ENCODE measurements at regions not wholly inside any gene's neighbourhood (a gene's known extent, or its start where the extent isn't known, plus 50 kb on each side); places are given as distances from the start of the nearest gene placed in this dataset.

DNA sequence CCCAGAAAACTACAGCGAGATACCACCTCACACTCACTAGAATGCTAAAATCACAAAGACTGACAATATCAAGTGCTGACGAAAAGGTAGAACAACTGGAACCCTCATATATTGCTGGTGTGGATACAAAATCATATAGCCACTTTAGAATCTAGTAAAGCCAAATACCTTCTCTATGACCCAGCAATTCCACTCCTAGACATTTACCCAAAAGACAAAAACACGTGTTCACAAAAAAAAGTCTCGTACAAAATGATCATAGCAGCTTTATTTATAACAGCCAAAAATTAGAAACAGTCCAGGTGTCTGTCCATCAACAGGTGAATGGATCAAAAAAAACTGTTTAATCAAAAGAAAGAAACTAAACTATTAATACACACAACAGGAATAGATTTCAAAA is 126.6 kb downstream of the ZFP36L2 start:
- no peak for TF ChIP-seq CTCF (IDR thresholded peaks at IDR 0.05; ENCODE audit: extremely low read depth, missing control alignments)
- DNase-seq (ENCODE audit: low spot score): no peak

GRCh38 chr2:43098539-43098938 is 127.9 kb downstream of the ZFP36L2 start:
- TF ChIP-seq CTCF (IDR thresholded peaks at IDR 0.05; ENCODE audit: extremely low read depth, missing control alignments): no peak
- DNase-seq (ENCODE audit: low spot score): no peak

DNA sequence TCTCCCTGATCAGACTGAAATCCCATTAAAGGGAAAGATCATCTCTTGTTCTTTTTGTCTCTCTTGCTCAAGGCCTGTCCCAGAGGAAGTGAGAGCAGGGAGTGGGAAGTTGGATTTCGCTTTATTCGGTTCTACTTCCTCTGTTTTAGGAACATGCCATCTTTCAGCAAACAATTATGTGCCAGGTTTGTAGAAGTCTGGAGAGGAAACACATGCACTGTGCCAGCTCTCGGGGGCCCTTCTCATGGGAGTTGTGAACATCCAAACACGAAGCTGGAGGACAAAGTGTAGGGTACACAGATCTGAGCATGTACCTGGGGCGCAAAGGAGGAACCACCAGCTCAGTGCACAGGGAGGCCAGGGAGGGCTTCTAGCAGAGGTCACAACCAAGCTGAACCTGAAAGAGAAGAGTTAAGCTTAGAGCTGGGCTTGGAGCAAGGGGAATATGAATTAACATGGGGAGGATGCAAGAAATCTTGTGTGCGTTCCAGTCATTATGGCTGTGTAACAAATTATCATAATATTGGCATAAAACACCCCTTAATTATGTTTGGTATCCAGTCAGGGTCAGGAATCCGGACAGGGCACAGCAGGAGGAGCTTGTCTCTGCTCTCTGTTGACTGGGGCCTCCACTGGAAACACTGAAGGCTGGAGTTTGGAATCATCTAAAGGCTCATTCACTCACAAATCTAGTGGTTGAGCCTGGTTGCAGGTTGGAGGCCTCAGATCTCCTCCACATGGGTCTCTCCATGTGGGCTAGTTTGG is 128.6 kb downstream of the ZFP36L2 start:
- no peak for DNase-seq (ENCODE audit: low spot score)
- no peak for TF ChIP-seq CTCF (IDR thresholded peaks at IDR 0.05; ENCODE audit: extremely low read depth, missing control alignments)

DNA sequence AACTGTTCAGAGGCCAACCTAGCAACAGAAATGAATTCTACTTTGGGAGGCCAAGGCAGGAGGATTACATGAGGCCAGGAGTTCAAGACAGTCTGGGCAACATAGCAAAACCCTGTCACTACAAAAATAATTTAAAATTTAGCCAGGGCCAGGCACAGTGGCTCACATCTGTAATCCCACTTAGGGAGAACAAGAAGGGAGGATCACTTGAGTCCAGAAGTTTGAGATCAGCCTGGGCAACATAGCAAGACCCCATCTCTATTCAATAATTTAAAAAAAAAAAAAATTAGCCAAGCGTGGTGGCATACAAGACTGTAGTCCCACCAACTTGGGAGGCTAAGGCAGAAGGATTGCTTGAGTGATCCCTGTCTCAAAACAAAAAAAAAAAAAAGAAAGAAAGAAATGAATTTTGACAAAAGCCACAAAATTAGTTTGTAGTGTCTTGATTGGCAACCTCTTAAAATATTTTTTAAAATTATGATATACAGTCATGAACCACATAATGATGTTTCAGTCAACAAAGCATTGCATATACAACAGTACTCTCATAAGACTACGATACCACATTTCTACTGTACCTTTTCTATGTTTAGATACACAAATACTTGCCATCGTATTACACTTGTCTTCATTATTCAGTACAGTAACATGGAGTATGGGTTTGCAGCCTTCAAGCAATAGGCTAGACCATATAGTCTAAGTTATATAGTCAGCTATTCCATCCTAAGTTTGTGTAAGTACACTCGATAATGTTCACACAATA is 130.7 kb downstream of the ZFP36L2 start:
- no peak for TF ChIP-seq CTCF (IDR thresholded peaks at IDR 0.05; ENCODE audit: extremely low read depth, missing control alignments)

DNA sequence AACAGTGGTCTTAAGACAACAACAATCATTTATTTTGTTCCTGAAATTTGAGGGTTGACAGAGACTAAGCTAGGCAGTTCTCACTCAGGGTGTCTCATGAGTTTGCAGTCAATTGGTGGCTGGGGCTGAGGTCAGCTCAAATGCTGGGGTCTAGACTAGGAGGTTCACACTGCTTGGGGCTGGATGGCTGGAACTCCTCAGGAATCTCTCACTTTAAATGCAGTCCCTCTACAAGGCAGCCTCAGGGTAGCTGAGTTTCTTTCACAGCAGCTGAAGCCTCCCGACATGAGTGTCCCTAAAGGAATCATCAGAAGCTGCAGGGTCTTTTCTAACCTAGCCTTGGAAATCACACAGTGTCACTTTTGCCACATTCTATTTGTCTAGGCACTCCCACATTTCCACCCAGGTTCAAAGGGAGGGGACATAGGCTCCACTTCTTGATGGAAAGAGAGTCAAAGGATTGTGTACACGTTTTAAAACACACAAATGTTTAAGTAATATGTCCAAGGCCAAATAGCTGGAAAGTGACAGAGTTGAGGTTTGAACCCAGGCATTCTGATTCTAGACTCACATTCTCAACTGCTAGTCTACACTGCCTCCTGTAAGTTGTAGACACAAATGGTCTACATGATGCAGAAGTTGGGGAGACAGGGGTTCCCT is 133.8 kb downstream of the ZFP36L2 start:
- no peak for TF ChIP-seq CTCF (IDR thresholded peaks at IDR 0.05; ENCODE audit: extremely low read depth, missing control alignments)
- no peak for DNase-seq (ENCODE audit: low spot score)

More for the DNA sequence above, 130.7 kb downstream of the ZFP36L2 start:
- no peak for DNase-seq (ENCODE audit: low spot score)

DNA sequence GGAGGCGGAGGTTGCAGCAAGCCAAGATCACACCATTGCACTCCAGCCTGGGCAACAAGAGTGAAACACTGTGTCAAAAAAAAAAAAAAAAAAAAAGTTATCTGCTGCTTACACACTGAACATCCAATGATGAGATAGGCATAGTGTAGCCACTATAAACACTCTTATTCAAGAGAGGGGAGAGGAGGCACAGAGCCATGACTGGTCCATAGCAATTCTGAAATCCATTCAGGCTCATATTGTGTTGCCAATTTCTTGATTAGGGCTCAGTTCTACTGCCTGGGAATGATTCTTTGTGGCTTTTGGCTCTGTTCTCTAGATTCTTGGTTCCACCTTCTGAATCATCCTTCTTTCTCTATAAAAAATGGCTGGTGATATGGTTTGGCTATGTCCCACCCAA is 136.1 kb downstream of the ZFP36L2 start:
- DNase-seq (ENCODE audit: low spot score): no peak
- no peak for TF ChIP-seq CTCF (IDR thresholded peaks at IDR 0.05; ENCODE audit: extremely low read depth, missing control alignments)

Measured in GM20000 (cell line).